ENCODE measurements at regions not wholly inside any gene's neighbourhood (a gene's known extent, or its start where the extent isn't known, plus 50 kb on each side); places are given as distances from the start of the nearest gene placed in this dataset.

- DNase-seq, result no peak
Measured at GRCh38 chr18:55866006-55866405, 278.0 kb upstream of the TCF4 start.

- DNase-seq, result no peak
Measured at GRCh38 chr18:55864281-55864680, 276.3 kb upstream of the TCF4 start.

DNA sequence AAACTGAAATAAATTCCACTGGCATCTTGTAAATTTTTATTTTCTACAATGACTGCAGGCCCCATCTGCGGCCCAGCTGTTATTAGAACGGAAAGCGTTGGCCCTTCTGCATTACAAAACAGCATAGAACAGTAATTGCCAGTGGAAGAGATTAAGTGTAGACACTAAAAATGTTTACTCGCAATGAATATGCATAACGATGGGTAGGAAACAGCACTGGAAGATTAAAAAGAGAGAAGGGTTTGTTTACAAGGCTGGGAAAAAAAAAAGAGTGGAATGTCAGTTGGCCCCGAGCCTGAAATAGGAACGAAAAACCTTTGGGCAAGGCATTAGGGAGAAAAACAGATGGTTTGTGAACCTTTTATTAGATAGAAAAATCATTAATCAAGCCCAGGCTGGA is 275.9 kb upstream of the TCF4 start:
- DNase-seq, result no peak

DNA sequence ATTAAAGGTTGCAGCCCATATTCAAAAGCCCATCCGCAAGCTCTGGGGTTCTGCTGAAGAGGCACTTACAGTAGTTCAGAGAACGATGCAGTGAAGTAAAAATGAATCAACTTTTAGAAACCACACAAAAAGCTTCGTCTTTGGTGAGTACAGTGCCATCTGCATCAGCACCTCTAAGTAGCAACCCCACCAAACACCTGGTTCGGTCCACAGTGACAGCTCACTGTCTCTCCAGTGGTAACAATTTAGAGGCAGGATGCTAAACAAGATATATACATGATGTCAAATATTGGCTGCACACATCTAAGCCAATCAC is 275.4 kb upstream of the TCF4 start:
- no peak for DNase-seq

GRCh38 chr18:55862693-55863390 is 274.9 kb upstream of the TCF4 start:
- no peak for DNase-seq

DNA sequence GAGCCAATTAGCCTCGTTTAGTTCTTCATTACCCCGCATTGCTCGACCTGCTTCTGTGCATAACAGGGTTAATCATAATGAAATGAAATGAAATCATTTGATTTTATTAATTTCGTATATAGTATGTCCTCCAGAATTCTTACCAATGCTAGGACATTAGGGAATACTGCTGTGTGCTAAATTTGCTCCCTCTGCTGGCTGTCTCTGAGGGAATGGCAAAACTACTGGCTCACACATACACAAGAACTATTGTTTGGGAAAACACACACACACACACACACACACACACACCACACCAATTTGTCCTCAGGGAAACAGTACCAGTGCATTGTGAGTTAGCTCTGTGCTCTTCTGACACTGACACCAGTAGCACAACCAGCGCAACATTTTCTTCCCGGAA is 273.3 kb upstream of the TCF4 start:
- DNase-seq, result peak; percentile 3

GRCh38 chr18:55858661-55859515 is 270.9 kb upstream of the TCF4 start:
- DNase-seq, result no peak

GRCh38 chr18:55857956-55858355 is 270.0 kb upstream of the TCF4 start:
- DNase-seq, result no peak

GRCh38 chr18:55857409-55857808 is 269.4 kb upstream of the TCF4 start:
- no peak for DNase-seq

GRCh38 chr18:55856679-55857078 is 268.7 kb upstream of the TCF4 start:
- no peak for DNase-seq

GRCh38 chr18:55856229-55856628 is 268.2 kb upstream of the TCF4 start:
- no peak for DNase-seq

DNA sequence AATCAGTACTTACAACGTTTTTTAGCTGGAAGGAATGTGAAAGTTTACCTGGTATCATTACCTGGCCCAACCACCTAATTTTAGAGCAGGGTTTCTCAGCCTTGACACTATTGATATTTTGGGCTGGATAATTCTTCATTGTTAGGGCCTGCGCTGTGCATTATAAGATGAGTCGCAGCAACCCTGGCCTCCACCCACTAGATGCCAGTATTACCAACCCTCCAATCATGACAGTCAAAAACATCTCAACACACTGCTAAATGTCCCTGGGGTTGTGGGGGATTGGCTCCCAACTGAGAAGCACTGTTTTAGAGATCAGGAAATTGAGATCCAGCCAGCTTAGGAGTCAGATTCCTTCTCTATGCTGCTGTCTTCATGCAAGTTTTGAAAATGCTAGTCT is 265.3 kb upstream of the TCF4 start:
- DNase-seq, result no peak

- DNase-seq, result no peak
Measured at GRCh38 chr18:55850904-55851303, 262.9 kb upstream of the TCF4 start.

- DNase-seq, result no peak
Measured at GRCh38 chr18:55849391-55849790, 261.4 kb upstream of the TCF4 start.

DNA sequence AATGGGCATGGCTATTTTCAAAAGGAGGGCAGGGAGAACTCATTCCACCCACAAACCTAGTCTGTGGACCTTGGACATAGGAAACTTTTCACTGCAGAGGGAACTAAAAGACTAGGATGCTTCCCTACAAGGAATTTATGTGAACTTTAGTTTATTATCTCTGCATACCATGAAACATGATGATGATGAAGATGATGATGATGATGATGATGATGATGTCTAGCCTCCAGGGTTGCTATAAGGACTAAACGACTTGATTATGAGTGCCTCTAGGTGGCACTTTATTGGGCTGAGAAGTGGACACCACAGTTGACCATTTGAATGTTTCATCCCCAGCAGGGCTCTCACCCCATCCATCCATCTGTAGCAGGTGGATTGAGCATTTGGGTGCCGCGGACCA is 260.0 kb upstream of the TCF4 start:
- DNase-seq, result no peak

DNA sequence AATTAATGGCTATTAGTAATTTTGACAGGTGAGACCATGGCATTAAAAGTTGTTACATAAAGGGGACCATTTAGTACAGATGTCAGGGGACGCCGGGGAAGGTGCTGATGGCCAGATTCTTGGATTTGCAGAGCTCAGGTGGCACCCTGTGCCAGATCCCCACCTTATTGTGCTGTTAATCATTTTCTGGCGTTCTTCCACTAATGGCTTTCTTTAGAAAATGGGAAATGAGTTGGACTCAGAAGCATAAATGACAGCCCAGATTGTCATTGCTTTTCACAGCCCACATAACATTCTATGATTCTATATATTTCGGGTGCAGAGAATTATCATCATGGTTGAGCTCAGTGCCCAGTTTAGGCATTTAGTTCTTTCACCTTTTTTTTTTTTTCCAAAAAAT is 257.2 kb upstream of the TCF4 start:
- DNase-seq, result no peak

DNA sequence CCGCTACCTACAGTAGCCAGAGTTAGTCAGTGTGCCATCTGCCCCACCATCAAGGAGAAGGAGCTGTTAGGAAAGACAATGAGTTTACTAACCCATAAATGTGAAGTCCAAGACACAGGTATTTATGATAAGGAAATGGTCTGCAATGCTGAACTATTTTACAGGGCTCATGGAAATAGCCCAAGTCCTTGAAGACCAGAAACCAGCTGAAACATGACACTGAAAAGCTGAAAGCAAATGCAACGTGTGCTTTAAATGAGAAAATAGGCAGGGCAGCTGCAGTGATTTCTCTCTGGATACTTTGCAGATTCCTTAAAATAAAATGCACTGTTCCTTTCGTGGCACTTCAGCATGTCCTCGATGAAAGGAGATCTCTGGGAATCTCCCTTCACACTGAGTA is 256.4 kb upstream of the TCF4 start:
- DNase-seq, result no peak

GRCh38 chr18:55841314-55841713 is 253.3 kb upstream of the TCF4 start:
- DNase-seq, result no peak

DNA sequence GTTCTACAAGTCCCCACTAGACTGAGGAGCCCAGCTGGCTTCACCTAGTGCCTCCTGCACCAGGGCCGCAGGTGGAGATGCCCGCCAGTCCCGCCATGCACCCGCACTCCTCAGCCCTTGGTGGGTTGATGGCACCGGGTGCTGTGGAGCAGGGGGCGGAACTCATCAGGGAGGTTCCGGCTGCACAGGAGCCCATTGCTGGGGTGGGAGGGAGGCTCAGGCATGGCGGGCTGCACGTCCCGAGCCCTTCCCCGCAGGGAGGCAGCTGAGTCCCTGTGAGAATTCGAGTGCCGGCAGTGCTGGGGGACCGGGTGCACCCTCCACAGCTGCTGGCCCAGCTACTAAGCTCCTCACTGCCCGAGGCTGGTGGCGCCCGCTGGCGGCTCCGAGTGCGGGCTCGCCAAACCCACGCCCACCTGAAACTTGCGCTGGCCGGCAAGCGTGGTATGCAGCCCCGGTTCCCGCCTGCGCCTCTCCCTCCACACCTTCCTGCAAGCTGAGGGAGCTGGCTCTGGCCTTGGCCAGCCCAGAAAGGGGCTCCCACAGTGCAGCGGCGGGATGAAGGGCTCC is 252.7 kb upstream of the TCF4 start:
- DNase-seq, result no peak

GRCh38 chr18:55839343-55839742 is 251.4 kb upstream of the TCF4 start:
- DNase-seq, result no peak

GRCh38 chr18:55838841-55839240 is 250.8 kb upstream of the TCF4 start:
- no peak for DNase-seq

GRCh38 chr18:55838319-55838718 is 250.3 kb upstream of the TCF4 start:
- DNase-seq, result no peak

DNA sequence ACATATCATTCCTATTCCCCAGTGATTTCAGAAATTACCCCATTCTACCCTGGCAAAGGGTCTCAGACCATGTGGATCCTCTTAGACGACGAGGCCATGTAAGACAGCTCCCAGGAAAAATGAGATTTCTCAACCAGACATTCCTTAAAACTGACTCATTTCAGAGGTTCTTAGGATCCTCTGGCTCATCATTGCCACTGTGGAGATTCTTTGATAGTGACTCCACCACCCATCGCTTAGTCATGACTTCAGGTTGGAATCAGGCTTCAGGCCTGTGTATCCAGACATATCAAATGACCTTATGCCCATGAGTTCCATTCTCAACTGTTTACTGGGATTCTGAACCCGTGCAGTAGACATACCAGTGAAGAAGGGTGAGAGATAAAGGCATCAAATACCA is 245.6 kb upstream of the TCF4 start:
- no peak for DNase-seq

GRCh38 chr18:55830544-55830943 is 242.6 kb upstream of the TCF4 start:
- DNase-seq, result peak; percentile 4
